Left lung (tissue), 4 donors: ENCODE measurements at regions not wholly inside any gene's neighbourhood (a gene's known extent, or its start where the extent isn't known, plus 50 kb on each side); places are given as distances from the start of the nearest gene placed in this dataset.

Source experiments
- ATAC-seq: fragments of 200-7000 bp; cut with Tn5 transposase; one replicate; pipeline ENCODE4 v1.9.1; 2020; ENCODE audit warnings: moderate library complexity
- DNase-seq, 4 donors: peaks; one replicate each; pipeline ENCODE4 v3.0.0-alpha.2; 2013 to 2020
- H3K27ac ChIP-seq, 2 donors: fragments of 200-600 bp; sonication (generic) in 1 of 2; one replicate each; pipeline versions ENCODE4 v1.5.0 to v1.8.0; 2020 to 2021
- H3K27me3 ChIP-seq, 2 donors: fragments of 200-600 bp; sonication (generic) in 1 of 2; one replicate each; pipeline versions ENCODE4 v1.5.0 to v1.8.0; 2020 to 2021
- H3K36me3 ChIP-seq, 2 donors: fragments of 200-600 bp; sonication (generic) in 1 of 2; one replicate each; pipeline versions ENCODE4 v1.5.0 to v1.8.0; 2020 to 2021
- H3K4me1 ChIP-seq, 2 donors: fragments of 200-600 bp; one replicate each; pipeline ENCODE4 v1.8.0; 2021
- H3K4me3 ChIP-seq, 2 donors: fragments of 200-600 bp; sonication (generic) in 1 of 2; one replicate each; pipeline versions ENCODE4 v1.5.0 to v1.8.0; 2020 to 2021; ENCODE audit warnings: mild to moderate bottlenecking in 1 of 2
- H3K9me3 ChIP-seq, 2 donors: fragments of 200-600 bp; sonication (generic) in 1 of 2; one replicate each; pipeline versions ENCODE4 v1.5.0 to v1.8.0; 2020 to 2021
- CTCF ChIP-seq, 2 donors: fragments of 200-600 bp; sonication (generic) in 1 of 2; IDR thresholded peaks; one replicate each; pipeline versions ENCODE4 v1.5.0 to v1.8.0; 2021; ENCODE audit warnings: antibody characterized with exemption in 2 of 2
- intact Hi-C, 2 donors: fragments of 100-400 bp; cut with DNase I; formaldehyde crosslinking; loops; one replicate each; pipeline versions ENCODE4 v1.11.2 to v1.14.2; 2022
- donor health status: DM: no; HTN: yes; CAD: no.
- donor health status: DM: no; HTN: no; CAD: no.

GRCh38 chr2:239716536-239717318 lies 308.4 kb downstream of the NDUFA10 start:
- Histone ChIP-seq H3K4me1 (no peaks in the 10 kb centered on the region), H3K4me3 (no peak overlapping the region), H3K36me3 (no peaks in the 10 kb centered on the region), H3K27ac (no peak overlapping the region), H3K27me3 (no peaks in the 10 kb centered on the region), H3K9me3 (peaks cover 0 to 24% of the 10 kb centered on the region in 2 donors)
- intact Hi-C loops = no loop called here
- DNase-seq (peak in 2 of 4 donors; percentile 59 to 64), ATAC-seq (peak; percentile 38)
- TF ChIP-seq CTCF (IDR thresholded peaks at IDR 0.05) = no peak

- ATAC-seq (no peak), DNase-seq (no peak)
- H3K4me3 ChIP-seq = no peak overlapping the region
- no peak for TF ChIP-seq CTCF (IDR thresholded peaks at IDR 0.05)
- H3K36me3 ChIP-seq = no peaks in the 10 kb centered on the region
- H3K4me1 ChIP-seq = no peaks in the 10 kb centered on the region
- no peak overlapping the region for H3K27ac ChIP-seq
- H3K9me3 ChIP-seq = peaks cover 0 to 24% of the 10 kb centered on the region in 2 donors
- intact Hi-C loops = no loop called here
- H3K27me3 ChIP-seq = no peaks in the 10 kb centered on the region
These were observed 309.1 kb downstream of the NDUFA10 start for GRCh38 chr2:239716009-239716408.

GRCh38 chr2:239715606-239716005 lies 309.5 kb downstream of the NDUFA10 start:
- Histone ChIP-seq H3K4me3 (no peak overlapping the region), H3K36me3 (no peaks in the 10 kb centered on the region)
- no peak for TF ChIP-seq CTCF (IDR thresholded peaks at IDR 0.05)

DNA sequence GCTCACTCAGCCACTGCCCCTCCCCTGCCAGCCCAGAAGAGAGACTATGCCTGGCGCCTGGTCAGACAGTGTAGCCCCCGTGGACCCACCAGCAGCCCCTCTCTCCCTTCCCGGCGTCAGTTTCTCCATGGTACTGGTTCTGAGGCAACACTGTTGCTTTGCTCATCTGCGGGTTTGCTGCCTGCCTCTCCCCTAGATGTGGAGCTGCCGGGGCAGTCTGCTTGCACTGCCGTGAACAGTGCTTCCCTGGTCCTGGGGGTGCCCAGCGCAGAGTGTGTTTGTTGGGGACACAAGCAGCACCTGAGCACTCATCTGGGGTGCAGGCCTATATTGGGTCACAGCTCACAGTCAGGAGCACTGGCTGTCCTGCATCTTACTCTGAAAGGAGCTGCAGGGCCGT lies 309.9 kb downstream of the NDUFA10 start:
- intact Hi-C loops = no loop called here
- Histone ChIP-seq H3K9me3 (peaks cover 0 to 24% of the 10 kb centered on the region in 2 donors), H3K36me3 (no peaks in the 10 kb centered on the region), H3K27ac (no peak overlapping the region), H3K27me3 (no peaks in the 10 kb centered on the region), H3K4me3 (no peak overlapping the region), H3K4me1 (no peaks in the 10 kb centered on the region)
- ATAC-seq (no peak), DNase-seq (no peak)
- no peak for TF ChIP-seq CTCF (IDR thresholded peaks at IDR 0.05)

More at GRCh38 chr2:239715606-239716005, 309.5 kb downstream of the NDUFA10 start:
- Histone ChIP-seq H3K27ac (no peak overlapping the region), H3K27me3 (no peaks in the 10 kb centered on the region), H3K4me1 (no peaks in the 10 kb centered on the region), H3K9me3 (peaks cover 0 to 24% of the 10 kb centered on the region in 2 donors)
- DNase-seq (no peak), ATAC-seq (no peak)
- intact Hi-C loops = no loop called here

DNA sequence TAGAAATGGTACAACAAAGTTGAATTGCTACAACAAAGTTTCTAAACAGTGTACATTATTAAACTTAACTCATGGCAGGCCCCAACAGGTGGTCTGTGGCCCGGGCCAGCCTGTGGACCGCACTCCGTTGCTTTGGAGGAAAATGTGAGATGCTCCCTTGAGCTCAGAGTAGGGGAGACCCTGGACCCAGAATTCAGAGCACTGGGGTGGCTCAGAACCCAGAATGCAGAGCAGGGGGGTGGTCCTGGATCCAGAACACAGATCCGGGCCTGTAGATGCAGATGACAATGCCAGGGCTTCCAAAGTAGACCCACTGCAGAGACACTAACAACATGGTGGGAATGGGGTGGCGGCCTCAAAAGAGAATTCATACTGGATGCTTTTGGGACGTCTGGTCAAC lies 311.0 kb downstream of the NDUFA10 start:
- Histone ChIP-seq H3K9me3 (peaks cover 0 to 26% of the 10 kb centered on the region in 2 donors), H3K36me3 (no peaks in the 10 kb centered on the region), H3K27me3 (no peaks in the 10 kb centered on the region), H3K4me1 (no peaks in the 10 kb centered on the region), H3K4me3 (no peak overlapping the region), H3K27ac (no peak overlapping the region)
- DNase-seq (no peak), ATAC-seq (no peak)
- no peak for TF ChIP-seq CTCF (IDR thresholded peaks at IDR 0.05)
- intact Hi-C loops = no loop called here
